Coronary artery (tissue), 2 donors: ENCODE measurements at regions not wholly inside any gene's neighbourhood (a gene's known extent, or its start where the extent isn't known, plus 50 kb on each side); places are given as distances from the start of the nearest gene placed in this dataset.

Experiments
- DNase-seq: peaks from one replicate; pipeline ENCODE4 v3.0.0-alpha.2; 2017; ENCODE audit warnings: low spot score
- H3K27ac ChIP-seq, 2 donors: fragments of 200-600 bp; sonication (generic); one replicate each; pipeline ENCODE4 v1.5.1; 2016 to 2019
- H3K4me3 ChIP-seq: fragments of 200-600 bp; sonication (generic); 2 replicates; pipeline ENCODE4 v1.5.1; 2016; ENCODE audit warnings: mild to moderate bottlenecking, moderate library complexity
- TF ChIP-seq, protein P1 (sequence below): fragments of 200-600 bp; sonication (generic); IDR thresholded peaks from one replicate; pipeline ENCODE4 v1.5.1; 2019; ENCODE audit warnings: antibody characterized with exemption

GRCh38 chr13:83943530-83944279 is 61.4 kb upstream of the SLITRK1 start:
- DNase-seq = no peak
- TF ChIP-seq, protein P1, sequence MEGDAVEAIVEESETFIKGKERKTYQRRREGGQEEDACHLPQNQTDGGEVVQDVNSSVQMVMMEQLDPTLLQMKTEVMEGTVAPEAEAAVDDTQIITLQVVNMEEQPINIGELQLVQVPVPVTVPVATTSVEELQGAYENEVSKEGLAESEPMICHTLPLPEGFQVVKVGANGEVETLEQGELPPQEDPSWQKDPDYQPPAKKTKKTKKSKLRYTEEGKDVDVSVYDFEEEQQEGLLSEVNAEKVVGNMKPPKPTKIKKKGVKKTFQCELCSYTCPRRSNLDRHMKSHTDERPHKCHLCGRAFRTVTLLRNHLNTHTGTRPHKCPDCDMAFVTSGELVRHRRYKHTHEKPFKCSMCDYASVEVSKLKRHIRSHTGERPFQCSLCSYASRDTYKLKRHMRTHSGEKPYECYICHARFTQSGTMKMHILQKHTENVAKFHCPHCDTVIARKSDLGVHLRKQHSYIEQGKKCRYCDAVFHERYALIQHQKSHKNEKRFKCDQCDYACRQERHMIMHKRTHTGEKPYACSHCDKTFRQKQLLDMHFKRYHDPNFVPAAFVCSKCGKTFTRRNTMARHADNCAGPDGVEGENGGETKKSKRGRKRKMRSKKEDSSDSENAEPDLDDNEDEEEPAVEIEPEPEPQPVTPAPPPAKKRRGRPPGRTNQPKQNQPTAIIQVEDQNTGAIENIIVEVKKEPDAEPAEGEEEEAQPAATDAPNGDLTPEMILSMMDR = no peak
- H3K4me3 ChIP-seq = no peak overlapping the region
- no peak overlapping the region for H3K27ac ChIP-seq

GRCh38 chr13:83941701-83942335 is 59.5 kb upstream of the SLITRK1 start:
- TF ChIP-seq, protein P1 = no peak
- DNase-seq = no peak
- no peak overlapping the region for H3K4me3 ChIP-seq

GRCh38 chr13:83940742-83941141 is 58.5 kb upstream of the SLITRK1 start:
- TF ChIP-seq, protein P1 = no peak
- no peak for DNase-seq
- no peak overlapping the region for H3K4me3 ChIP-seq
- no peak overlapping the region for H3K27ac ChIP-seq

More at GRCh38 chr13:83941701-83942335, 59.5 kb upstream of the SLITRK1 start:
- no peak overlapping the region for H3K27ac ChIP-seq

GRCh38 chr13:83937579-83937978 is 55.3 kb upstream of the SLITRK1 start:
- no peak overlapping the region for H3K4me3 ChIP-seq
- no peak overlapping the region for H3K27ac ChIP-seq
- TF ChIP-seq, protein P1 = no peak
- no peak for DNase-seq

GRCh38 chr13:83935566-83935965 is 53.3 kb upstream of the SLITRK1 start:
- Histone ChIP-seq H3K4me3 (no peak overlapping the region), H3K27ac (no peak overlapping the region)
- no peak for DNase-seq
- TF ChIP-seq, protein P1 = no peak
